Liver (tissue), 8 donors: ENCODE measurements at regions not wholly inside any gene's neighbourhood (a gene's known extent, or its start where the extent isn't known, plus 50 kb on each side); places are given as distances from the start of the nearest gene placed in this dataset.

Experiments
- DNase-seq: peaks from one replicate; pipeline ENCODE4 v3.0.0-alpha.2; 2017; ENCODE audit warnings: low spot score
- H3K27ac ChIP-seq, 2 donors: one replicate each; pipeline ENCODE4 v1.7.0; 2013; ENCODE audit warnings: inconsistent platforms in 2 of 2, low read length in 2 of 2, control low read depth in 1 of 2, low read depth in 1 of 2, mild to moderate bottlenecking in 1 of 2
- H3K27me3 ChIP-seq, 4 donors: one replicate each; pipeline versions ENCODE4 v1.6.1 to v1.7.0; 2013; ENCODE audit warnings: low read length in 3 of 4, inconsistent platforms in 1 of 4, mild to moderate bottlenecking in 1 of 4, moderate library complexity in 1 of 4; ENCODE audit not compliant: control insufficient read depth in 4 of 4, insufficient read depth in 4 of 4
- H3K36me3 ChIP-seq, 4 donors: one replicate each; pipeline versions ENCODE4 v1.6.1 to v1.7.0; 2013; ENCODE audit warnings: low read length in 3 of 4, mild to moderate bottlenecking in 3 of 4, low read depth in 1 of 4, moderate library complexity in 1 of 4; ENCODE audit not compliant: control insufficient read depth in 4 of 4, insufficient read depth in 3 of 4
- H3K4me1 ChIP-seq, 4 donors: one replicate each; pipeline versions ENCODE4 v1.6.1 to v1.7.0; 2013; ENCODE audit warnings: low read length in 3 of 4, mild to moderate bottlenecking in 3 of 4, moderate library complexity in 1 of 4; ENCODE audit not compliant: control insufficient read depth in 4 of 4, insufficient read depth in 4 of 4
- H3K4me3 ChIP-seq, 3 donors: one replicate each; pipeline versions ENCODE4 v1.6.1 to v1.7.0; 2013; ENCODE audit warnings: low read length in 3 of 3, control low read depth in 1 of 3, low read depth in 1 of 3, mild to moderate bottlenecking in 1 of 3
- H3K9ac ChIP-seq, 2 donors: one replicate each; pipeline ENCODE4 v1.7.0; 2013; ENCODE audit warnings: low read length in 2 of 2, mild to moderate bottlenecking in 2 of 2, moderate library complexity in 2 of 2, control low read depth in 1 of 2, low read depth in 1 of 2
- H3K9me3 ChIP-seq, 4 donors: one replicate each; pipeline versions ENCODE4 v1.6.1 to v1.7.0; 2013; ENCODE audit warnings: low read length in 3 of 4; ENCODE audit not compliant: control insufficient read depth in 4 of 4
- EGR1 ChIP-seq, 2 donors: IDR thresholded peaks; 2 replicates each; pipeline ENCODE4 v1.6.1; 2016 to 2018; ENCODE audit warnings: antibody characterized with exemption in 2 of 2, low read depth in 2 of 2
- FOXA1 ChIP-seq: IDR thresholded peaks from 2 replicates; pipeline ENCODE4 v1.6.1; 2016; ENCODE audit warnings: antibody characterized with exemption
- FOXA2 ChIP-seq: IDR thresholded peaks from 2 replicates; pipeline ENCODE4 v1.6.1; 2016; ENCODE audit warnings: antibody characterized with exemption
- GABPA ChIP-seq, 2 donors: IDR thresholded peaks in 1 of 2; conservative IDR thresholded peaks in 1 of 2; 2 replicates each; pipeline ENCODE4 v1.6.1; 2016; ENCODE audit warnings: antibody characterized with exemption in 2 of 2, mild to moderate bottlenecking in 1 of 2, moderate library complexity in 1 of 2
- HNF4A ChIP-seq, 2 donors: conservative IDR thresholded peaks; 2 replicates each; pipeline ENCODE4 v1.6.1; 2016; ENCODE audit warnings: antibody characterized with exemption in 2 of 2, mild to moderate bottlenecking in 2 of 2
- HNF4G ChIP-seq: IDR thresholded peaks from 2 replicates; pipeline ENCODE4 v1.6.1; 2016; ENCODE audit warnings: antibody characterized with exemption
- RAD21 ChIP-seq, 2 donors: IDR thresholded peaks; 2 replicates each; pipeline ENCODE4 v1.6.1; 2016; ENCODE audit warnings: antibody characterized with exemption in 2 of 2, mild to moderate bottlenecking in 2 of 2
- RXRA ChIP-seq, 2 donors: IDR thresholded peaks; 2 replicates each; pipeline ENCODE4 v1.6.1; 2017 to 2018; ENCODE audit warnings: antibody characterized with exemption in 2 of 2, mild to moderate bottlenecking in 1 of 2
- SP1 ChIP-seq: IDR thresholded peaks from 2 replicates; pipeline ENCODE4 v1.6.1; 2018; ENCODE audit warnings: antibody characterized with exemption, mild to moderate bottlenecking
- TAF1 ChIP-seq: conservative IDR thresholded peaks from 2 replicates; pipeline ENCODE4 v1.6.1; 2016; ENCODE audit warnings: antibody characterized with exemption, mild to moderate bottlenecking
- YY1 ChIP-seq: IDR thresholded peaks from 2 replicates; pipeline ENCODE4 v1.6.1; 2016; ENCODE audit warnings: antibody characterized with exemption, mild to moderate bottlenecking
- WGBS: extraction: QIAGEN DNeasy Blood & Tissue Kit; methylation state at CpG from one replicate; pipeline ENCODE4 v1.1.7; 2013; 5-methylcytosine and 5-hydroxymethylcytosine counted together
- TF ChIP-seq, protein P1 (sequence below): fragments of 150-350 bp; IDR thresholded peaks from 2 replicates; pipeline ENCODE4 v1.5.1; 2017; ENCODE audit warnings: improper control_type of control experiment, low read depth, low read length; ENCODE audit not compliant: missing input control
- TF ChIP-seq, protein P2 (sequence below): IDR thresholded peaks from 2 replicates; pipeline ENCODE4 v1.6.1; 2016; ENCODE audit warnings: antibody characterized with exemption
- TF ChIP-seq, protein P3 (sequence below): IDR thresholded peaks from 2 replicates; pipeline ENCODE4 v1.6.1; 2016; ENCODE audit warnings: antibody characterized with exemption, mild to moderate bottlenecking
- donor health status: healthy.
- donor health status: healthy.
- donor health status: healthy.
- donor health status: healthy.
- donor health status: healthy.

DNA sequence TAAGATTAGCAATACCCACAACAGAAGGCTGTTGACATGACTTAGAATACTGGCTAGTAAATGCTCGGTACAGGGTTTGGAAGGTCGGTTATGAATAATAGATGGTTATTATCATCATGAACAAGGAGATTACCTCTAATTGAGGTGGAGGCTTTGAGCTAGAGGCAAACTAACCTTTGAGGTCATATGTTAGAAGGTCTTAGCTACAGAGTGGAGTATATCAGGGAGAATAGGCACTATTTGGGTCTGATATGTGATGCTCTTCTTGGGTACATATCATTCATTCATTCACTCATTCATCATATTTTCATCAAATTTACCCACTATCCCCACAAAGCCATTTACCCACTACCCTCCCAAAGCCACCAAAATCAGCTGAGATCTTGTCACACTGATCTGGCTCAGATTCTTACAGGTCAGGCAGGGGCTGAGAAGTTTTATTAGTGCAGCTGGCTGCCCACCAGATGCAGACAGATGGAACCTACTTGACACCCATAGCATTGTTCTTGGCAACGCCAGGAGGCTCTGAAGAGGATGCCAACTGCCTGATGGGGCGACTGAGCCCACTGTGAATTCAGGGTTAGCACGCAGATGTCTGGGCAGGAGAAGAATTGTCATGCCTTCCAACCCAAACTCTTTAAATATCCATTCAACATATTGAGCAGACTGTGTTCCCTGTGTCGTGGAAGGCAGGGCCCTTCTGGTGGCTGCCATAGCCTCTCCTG, 90.2 kb upstream of the SH3PXD2B start:
- TF ChIP-seq RAD21 (IDR thresholded peaks at IDR 0.05), result no peak
- no peak for TF ChIP-seq RXRA (IDR thresholded peaks at IDR 0.05)
- TF ChIP-seq TAF1, result no peak
- no peak for TF ChIP-seq YY1
- no peak for TF ChIP-seq HNF4G
- TF ChIP-seq, protein P1, sequence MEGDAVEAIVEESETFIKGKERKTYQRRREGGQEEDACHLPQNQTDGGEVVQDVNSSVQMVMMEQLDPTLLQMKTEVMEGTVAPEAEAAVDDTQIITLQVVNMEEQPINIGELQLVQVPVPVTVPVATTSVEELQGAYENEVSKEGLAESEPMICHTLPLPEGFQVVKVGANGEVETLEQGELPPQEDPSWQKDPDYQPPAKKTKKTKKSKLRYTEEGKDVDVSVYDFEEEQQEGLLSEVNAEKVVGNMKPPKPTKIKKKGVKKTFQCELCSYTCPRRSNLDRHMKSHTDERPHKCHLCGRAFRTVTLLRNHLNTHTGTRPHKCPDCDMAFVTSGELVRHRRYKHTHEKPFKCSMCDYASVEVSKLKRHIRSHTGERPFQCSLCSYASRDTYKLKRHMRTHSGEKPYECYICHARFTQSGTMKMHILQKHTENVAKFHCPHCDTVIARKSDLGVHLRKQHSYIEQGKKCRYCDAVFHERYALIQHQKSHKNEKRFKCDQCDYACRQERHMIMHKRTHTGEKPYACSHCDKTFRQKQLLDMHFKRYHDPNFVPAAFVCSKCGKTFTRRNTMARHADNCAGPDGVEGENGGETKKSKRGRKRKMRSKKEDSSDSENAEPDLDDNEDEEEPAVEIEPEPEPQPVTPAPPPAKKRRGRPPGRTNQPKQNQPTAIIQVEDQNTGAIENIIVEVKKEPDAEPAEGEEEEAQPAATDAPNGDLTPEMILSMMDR, result no peak
- TF ChIP-seq HNF4A (conservative IDR thresholded peaks at IDR 0.05), result no peak
- TF ChIP-seq, protein P2, sequence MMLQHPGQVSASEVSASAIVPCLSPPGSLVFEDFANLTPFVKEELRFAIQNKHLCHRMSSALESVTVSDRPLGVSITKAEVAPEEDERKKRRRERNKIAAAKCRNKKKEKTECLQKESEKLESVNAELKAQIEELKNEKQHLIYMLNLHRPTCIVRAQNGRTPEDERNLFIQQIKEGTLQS, result no peak
- TF ChIP-seq SP1, result no peak
- TF ChIP-seq, protein P3, sequence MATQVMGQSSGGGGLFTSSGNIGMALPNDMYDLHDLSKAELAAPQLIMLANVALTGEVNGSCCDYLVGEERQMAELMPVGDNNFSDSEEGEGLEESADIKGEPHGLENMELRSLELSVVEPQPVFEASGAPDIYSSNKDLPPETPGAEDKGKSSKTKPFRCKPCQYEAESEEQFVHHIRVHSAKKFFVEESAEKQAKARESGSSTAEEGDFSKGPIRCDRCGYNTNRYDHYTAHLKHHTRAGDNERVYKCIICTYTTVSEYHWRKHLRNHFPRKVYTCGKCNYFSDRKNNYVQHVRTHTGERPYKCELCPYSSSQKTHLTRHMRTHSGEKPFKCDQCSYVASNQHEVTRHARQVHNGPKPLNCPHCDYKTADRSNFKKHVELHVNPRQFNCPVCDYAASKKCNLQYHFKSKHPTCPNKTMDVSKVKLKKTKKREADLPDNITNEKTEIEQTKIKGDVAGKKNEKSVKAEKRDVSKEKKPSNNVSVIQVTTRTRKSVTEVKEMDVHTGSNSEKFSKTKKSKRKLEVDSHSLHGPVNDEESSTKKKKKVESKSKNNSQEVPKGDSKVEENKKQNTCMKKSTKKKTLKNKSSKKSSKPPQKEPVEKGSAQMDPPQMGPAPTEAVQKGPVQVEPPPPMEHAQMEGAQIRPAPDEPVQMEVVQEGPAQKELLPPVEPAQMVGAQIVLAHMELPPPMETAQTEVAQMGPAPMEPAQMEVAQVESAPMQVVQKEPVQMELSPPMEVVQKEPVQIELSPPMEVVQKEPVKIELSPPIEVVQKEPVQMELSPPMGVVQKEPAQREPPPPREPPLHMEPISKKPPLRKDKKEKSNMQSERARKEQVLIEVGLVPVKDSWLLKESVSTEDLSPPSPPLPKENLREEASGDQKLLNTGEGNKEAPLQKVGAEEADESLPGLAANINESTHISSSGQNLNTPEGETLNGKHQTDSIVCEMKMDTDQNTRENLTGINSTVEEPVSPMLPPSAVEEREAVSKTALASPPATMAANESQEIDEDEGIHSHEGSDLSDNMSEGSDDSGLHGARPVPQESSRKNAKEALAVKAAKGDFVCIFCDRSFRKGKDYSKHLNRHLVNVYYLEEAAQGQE, result no peak
- TF ChIP-seq GABPA (IDR thresholded peaks at IDR 0.05 in 1 of 2, conservative IDR thresholded peaks at IDR 0.05 in 1 of 2), result no peak
- no peak for TF ChIP-seq EGR1 (IDR thresholded peaks at IDR 0.05; ENCODE audit: low read depth in 2 of 2)
- H3K9me3 ChIP-seq, result no peaks in the 10 kb centered on the region
- 85% methylated on average over 6 of the region's 6 CpGs for WGBS
- H3K4me3 ChIP-seq, result no peak overlapping the region
- H3K36me3 ChIP-seq, result no peaks in the 10 kb centered on the region
- DNase-seq, result no peak
- no peak overlapping the region for H3K9ac ChIP-seq
- no peak overlapping the region for H3K27ac ChIP-seq
- no peaks in the 10 kb centered on the region for H3K4me1 ChIP-seq
- no peaks in the 10 kb centered on the region for H3K27me3 ChIP-seq

DNA sequence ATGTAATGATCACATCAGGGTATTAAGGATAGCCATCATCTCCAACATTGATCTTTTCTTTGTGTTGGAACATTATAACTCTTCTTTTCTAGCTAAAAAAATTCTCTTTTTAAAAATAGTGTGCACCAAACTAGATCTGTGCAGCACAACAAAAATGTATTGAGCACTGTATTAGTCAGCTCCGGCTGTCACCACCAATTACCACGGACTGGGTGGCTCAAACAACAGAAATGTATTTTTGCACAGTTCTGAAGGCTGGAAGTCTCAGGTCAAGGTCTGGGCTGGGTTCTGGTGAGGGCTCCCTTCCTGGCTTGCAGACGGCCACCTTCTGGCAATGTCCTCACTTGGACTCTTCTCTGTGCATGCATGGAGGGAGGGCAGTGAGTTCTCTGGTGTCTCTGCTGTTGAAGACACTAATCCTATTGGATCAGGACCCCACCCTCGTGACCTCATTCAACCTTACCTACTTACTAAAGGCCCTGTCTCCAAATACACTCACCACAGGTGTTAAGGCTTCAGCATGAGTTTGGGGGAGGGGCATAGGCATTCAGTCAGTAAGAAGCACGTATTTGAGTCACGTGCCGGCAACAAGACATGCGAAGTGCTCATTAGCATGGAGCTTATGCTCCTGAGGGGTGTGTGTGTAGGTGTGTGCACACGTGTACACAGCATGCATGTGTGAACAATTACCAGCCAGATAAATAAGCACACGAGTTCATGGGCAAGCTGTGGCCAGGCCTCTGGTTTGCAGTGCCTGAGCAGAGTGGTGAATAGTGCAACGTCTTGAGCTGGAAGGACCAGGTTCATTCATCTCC, 89.4 kb upstream of the SH3PXD2B start:
- WGBS, result 90% methylated on average over 11 of the region's 11 CpGs
- Histone ChIP-seq H3K4me1 (no peaks in the 10 kb centered on the region), H3K27ac (no peak overlapping the region), H3K36me3 (no peaks in the 10 kb centered on the region), H3K9me3 (no peaks in the 10 kb centered on the region), H3K27me3 (no peaks in the 10 kb centered on the region), H3K4me3 (no peak overlapping the region), H3K9ac (no peak overlapping the region)
- peak; percentile 9 for DNase-seq
- TF ChIP-seq EGR1 (IDR thresholded peaks at IDR 0.05; ENCODE audit: low read depth in 2 of 2), result no peak
- TF ChIP-seq, protein P2, result no peak
- TF ChIP-seq SP1, result no peak
- no peak for TF ChIP-seq FOXA1
- TF ChIP-seq TAF1, result no peak
- no peak for TF ChIP-seq GABPA (IDR thresholded peaks at IDR 0.05 in 1 of 2, conservative IDR thresholded peaks at IDR 0.05 in 1 of 2)
- TF ChIP-seq HNF4G, result no peak
- TF ChIP-seq FOXA2, result no peak
- no peak for TF ChIP-seq RXRA (IDR thresholded peaks at IDR 0.05)
